Tibial artery (tissue), 4 donors: ENCODE measurements at regions not wholly inside any gene's neighbourhood (a gene's known extent, or its start where the extent isn't known, plus 50 kb on each side); places are given as distances from the start of the nearest gene placed in this dataset.

Source experiments
- DNase-seq, 2 donors: peaks; one replicate each; pipeline ENCODE4 v3.0.0-alpha.2; 2019
- H3K27ac ChIP-seq, 2 donors: fragments of 200-600 bp; sonication (generic) in 1 of 2; 1 replicate in 1 of 2; 2 replicates in 1 of 2; pipeline ENCODE4 v1.5.1; 2018 to 2019; ENCODE audit warnings: mild to moderate bottlenecking in 1 of 2
- H3K27me3 ChIP-seq, 2 donors: fragments of 200-600 bp; sonication (generic) in 1 of 2; one replicate each; pipeline versions ENCODE4 v1.5.1 to v1.6.0; 2016 to 2019
- H3K36me3 ChIP-seq, 3 donors: fragments of 200-600 bp; sonication (generic) in 2 of 3; one replicate each; pipeline ENCODE4 v1.5.1; 2016 to 2019; ENCODE audit warnings: mild to moderate bottlenecking in 2 of 3
- H3K4me1 ChIP-seq, 4 donors: fragments of 200-600 bp; sonication (generic) in 2 of 4; 1 replicate in 3 of 4; 2 replicates in 1 of 4; pipeline ENCODE4 v1.5.1; 2016 to 2019
- H3K4me3 ChIP-seq, 2 donors: fragments of 200-600 bp; sonication (generic) in 1 of 2; 1 replicate in 1 of 2; 2 replicates in 1 of 2; pipeline ENCODE4 v1.5.1; 2018 to 2019; ENCODE audit warnings: mild to moderate bottlenecking in 2 of 2
- H3K9me3 ChIP-seq, 3 donors: fragments of 200-600 bp; sonication (generic) in 1 of 3; one replicate each; pipeline ENCODE4 v1.5.1; 2016 to 2019
- CTCF ChIP-seq, 2 experiments: fragments of 200-600 bp in 1 of 2; fragments of 450-650 bp in 1 of 2; IDR thresholded peaks; one replicate each; pipeline ENCODE4 v1.5.1; 2017 to 2019; ENCODE audit warnings: antibody characterized with exemption in 2 of 2, mild to moderate bottlenecking in 1 of 2, moderate library complexity in 1 of 2
- intact Hi-C: fragments of 100-400 bp; cut with DNase I; formaldehyde crosslinking; loops from one replicate; pipeline ENCODE4 v1.15.0; 2023; ENCODE audit warnings: low total_unique reads

- intact Hi-C loops, result loop anchor here (5.0 kb wide), 1 partner anchor 307 kb away; no protein-coding TSS in a partner anchor
- no peaks in the 10 kb centered on the region for H3K36me3 ChIP-seq
- H3K27ac ChIP-seq, result no peak overlapping the region
- no peak for DNase-seq
- H3K4me1 ChIP-seq, result no peaks in the 10 kb centered on the region
- H3K4me3 ChIP-seq, result no peak overlapping the region
- H3K27me3 ChIP-seq, result no peaks in the 10 kb centered on the region
- peak; percentile 50 to 52 for TF ChIP-seq CTCF (IDR thresholded peaks at IDR 0.05)
- no peaks in the 10 kb centered on the region for H3K9me3 ChIP-seq
These were observed 83.4 kb downstream of the UCHL1 start for GRCh38 chr4:41339812-41340809.

GRCh38 chr4:41346306-41347061, 89.8 kb downstream of the UCHL1 start:
- intact Hi-C loops, result no loop called here
- no peak overlapping the region for H3K4me3 ChIP-seq
- H3K9me3 ChIP-seq, result no peaks in the 10 kb centered on the region
- H3K27me3 ChIP-seq, result no peaks in the 10 kb centered on the region
- no peaks in the 10 kb centered on the region for H3K36me3 ChIP-seq
- no peak overlapping the region for H3K27ac ChIP-seq
- no peak for DNase-seq
- TF ChIP-seq CTCF (IDR thresholded peaks at IDR 0.05), result no peak
- no peaks in the 10 kb centered on the region for H3K4me1 ChIP-seq

GRCh38 chr4:41349021-41349420, 92.3 kb downstream of the UCHL1 start:
- TF ChIP-seq CTCF (IDR thresholded peaks at IDR 0.05), result no peak
- Histone ChIP-seq H3K4me1 (no peaks in the 10 kb centered on the region), H3K27me3 (no peaks in the 10 kb centered on the region), H3K36me3 (no peaks in the 10 kb centered on the region), H3K27ac (no peak overlapping the region), H3K9me3 (no peaks in the 10 kb centered on the region), H3K4me3 (no peak overlapping the region)
- intact Hi-C loops, result no loop called here
- DNase-seq, result no peak

GRCh38 chr4:41358647-41359421, 102.1 kb downstream of the UCHL1 start:
- peaks cover 2 to 32% (median 20%) of the 10 kb centered on the region in 4 donors for H3K4me1 ChIP-seq

More at GRCh38 chr4:41358647-41359421, 102.1 kb downstream of the UCHL1 start:
- Histone ChIP-seq H3K9me3 (no peaks in the 10 kb centered on the region), H3K27me3 (no peaks in the 10 kb centered on the region), H3K36me3 (no peaks in the 10 kb centered on the region), H3K27ac (peak overlapping the region; percentile 89 to 95), H3K4me3 (no peak overlapping the region)
- TF ChIP-seq CTCF (IDR thresholded peaks at IDR 0.05), result no peak
- intact Hi-C loops, result no loop called here
- DNase-seq, result no peak
